Ovary (tissue), 7 donors: ENCODE measurements at regions not wholly inside any gene's neighbourhood (a gene's known extent, or its start where the extent isn't known, plus 50 kb on each side); places are given as distances from the start of the nearest gene placed in this dataset.

ENCODE experiments used
- DNase-seq, 5 donors: peaks; one replicate each; pipeline ENCODE4 v3.0.0-alpha.2; 2019 to 2020
- H3K27ac ChIP-seq, 2 donors: fragments of 200-600 bp; one replicate each; pipeline versions ENCODE4 v1.5.1 to v1.8.0; 2019 to 2022
- H3K27me3 ChIP-seq: fragments of 200-600 bp; one replicate; pipeline ENCODE4 v1.8.0; 2022
- H3K36me3 ChIP-seq: fragments of 200-600 bp; sonication (generic); one replicate; pipeline ENCODE4 v1.5.1; 2019
- H3K4me1 ChIP-seq: one replicate; pipeline ENCODE4 v1.8.1; 2013; ENCODE audit warnings: mild to moderate bottlenecking, moderate library complexity; ENCODE audit not compliant: insufficient read depth
- H3K4me3 ChIP-seq: fragments of 200-600 bp; sonication (generic); one replicate; pipeline ENCODE4 v1.5.1; 2017
- H3K9me3 ChIP-seq, 2 donors: fragments of 200-600 bp in 1 of 2; sonication (generic) in 1 of 2; one replicate each; pipeline versions ENCODE4 v1.5.1 to v1.8.1; 2013 to 2019; ENCODE audit warnings: mild to moderate bottlenecking in 1 of 2, moderate library complexity in 1 of 2
- CTCF ChIP-seq, 3 donors: fragments of 450-650 bp in 2 of 3; fragments of 200-600 bp in 1 of 3; IDR thresholded peaks; one replicate each; pipeline versions ENCODE4 v1.5.1 to v1.8.0; 2016 to 2022; ENCODE audit warnings: antibody characterized with exemption in 3 of 3, mild to moderate bottlenecking in 1 of 3
- EP300 ChIP-seq: sonication (generic); formaldehyde crosslinking; IDR thresholded peaks from one replicate; pipeline ENCODE4 v1.6.1; 2017; ENCODE audit warnings: antibody characterized with exemption
- POLR2A ChIP-seq: fragments of 450-650 bp; IDR thresholded peaks from one replicate; pipeline ENCODE4 v1.6.1; 2017; ENCODE audit warnings: antibody characterized with exemption, mild to moderate bottlenecking, moderate library complexity
- WGBS, 3 donors: extraction: QIAGEN DNeasy Blood & Tissue Kit in 1 of 3; methylation state at CpG; one replicate each; pipeline versions ENCODE4 v1.1.5 to v1.1.7; 2013 to 2017; 5-methylcytosine and 5-hydroxymethylcytosine counted together
- intact Hi-C, 4 donors: fragments of 100-400 bp; cut with DNase I; formaldehyde crosslinking; loops; one replicate each; pipeline versions ENCODE4 v1.11.0 to v1.15.1; 2022 to 2023
- donor health status: DM: no; HTN: no; CAD: no; lungs with moderate emphysema.
- donor health status: DM: no; HTN: no; CAD: no.
- donor health status: Bipolar disorder and iron deficiency.
- donor health status: DM: no; HTN: no; CAD: no.
- donor health status: DM: yes; HTN: yes; CAD: no.

GRCh38 chr7:32257621-32258020 is 187.4 kb upstream of the PDE1C start:
- intact Hi-C loops: no loop called here
- DNase-seq: no peak

DNA sequence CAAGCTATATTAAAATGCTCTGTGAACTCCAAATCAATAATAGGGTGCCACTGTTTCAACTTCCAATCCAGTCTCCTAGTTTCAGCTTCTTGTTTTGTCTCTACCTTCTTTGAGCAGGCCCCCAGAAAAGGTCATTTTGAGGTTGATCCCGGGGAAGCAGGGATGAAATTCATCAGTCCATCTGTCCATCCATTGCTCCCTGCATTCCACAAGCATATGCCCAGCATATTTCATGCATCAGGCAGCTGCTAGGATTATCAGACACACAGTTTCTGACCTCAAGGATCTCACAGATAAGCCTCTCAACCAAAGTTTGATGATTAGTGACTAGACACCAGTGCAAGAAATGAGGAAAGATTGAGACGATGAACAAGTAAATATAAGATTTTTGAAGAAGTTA is 186.6 kb upstream of the PDE1C start:
- H3K4me1 ChIP-seq: no peaks in the 10 kb centered on the region
- WGBS, 3 donors: 28 to 38% (median 29%) methylated on average over 2 of the region's 2 CpGs
- no peak for DNase-seq
- H3K27me3 ChIP-seq: no peaks in the 10 kb centered on the region
- TF ChIP-seq CTCF (IDR thresholded peaks at IDR 0.05) (no peak), POLR2A (no peak), EP300 (no peak)
- H3K9me3 ChIP-seq: no peaks in the 10 kb centered on the region
- intact Hi-C loops: no loop called here
- H3K36me3 ChIP-seq: no peaks in the 10 kb centered on the region
- no peak overlapping the region for H3K27ac ChIP-seq
- no peak overlapping the region for H3K4me3 ChIP-seq

More at GRCh38 chr7:32257621-32258020, 187.4 kb upstream of the PDE1C start:
- no peaks in the 10 kb centered on the region for H3K36me3 ChIP-seq
- WGBS, 3 donors: 72 to 83% (median 76%) methylated on average over 1 of the region's 1 CpG
- TF ChIP-seq EP300 (no peak), CTCF (IDR thresholded peaks at IDR 0.05) (no peak), POLR2A (no peak)
- no peak overlapping the region for H3K27ac ChIP-seq
- H3K4me3 ChIP-seq: no peak overlapping the region
- H3K27me3 ChIP-seq: no peaks in the 10 kb centered on the region
- no peaks in the 10 kb centered on the region for H3K4me1 ChIP-seq
- H3K9me3 ChIP-seq: no peaks in the 10 kb centered on the region

- Histone ChIP-seq H3K4me3 (no peak overlapping the region), H3K9me3 (no peaks in the 10 kb centered on the region), H3K27me3 (no peaks in the 10 kb centered on the region), H3K27ac (no peak overlapping the region), H3K4me1 (no peaks in the 10 kb centered on the region), H3K36me3 (no peaks in the 10 kb centered on the region)
- TF ChIP-seq CTCF (IDR thresholded peaks at IDR 0.05) (no peak), POLR2A (no peak), EP300 (no peak)
- intact Hi-C loops: no loop called here
- DNase-seq: no peak
- WGBS, 3 donors: 64 to 88% (median 87%) methylated on average over 2 of the region's 2 CpGs
Measured at GRCh38 chr7:32256376-32256775, 186.2 kb upstream of the PDE1C start.

DNA sequence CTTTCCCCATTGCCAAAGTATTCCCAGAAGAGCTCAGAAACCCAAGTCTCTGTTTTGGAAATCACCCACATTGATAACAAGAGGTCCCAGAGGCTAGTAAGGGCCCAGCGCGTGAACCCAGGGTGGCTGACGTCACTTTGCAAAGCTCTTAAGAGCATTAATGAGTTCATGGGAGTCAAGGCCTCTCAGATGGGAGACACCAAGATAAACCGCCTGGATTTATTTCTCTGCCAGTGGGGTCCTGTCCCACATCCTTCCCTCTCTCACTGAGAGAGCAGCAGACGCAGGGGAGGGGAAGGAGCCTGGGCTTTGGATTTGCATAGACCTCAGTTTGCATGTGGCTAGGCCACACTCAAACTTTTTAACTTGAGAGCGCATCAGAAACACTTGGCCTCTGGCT is 184.8 kb upstream of the PDE1C start:
- Histone ChIP-seq H3K4me3 (no peak overlapping the region), H3K9me3 (no peaks in the 10 kb centered on the region), H3K27me3 (no peaks in the 10 kb centered on the region), H3K27ac (no peak overlapping the region), H3K4me1 (no peaks in the 10 kb centered on the region), H3K36me3 (no peaks in the 10 kb centered on the region)
- intact Hi-C loops: no loop called here
- WGBS, 3 donors: 19 to 33% (median 26%) methylated on average over 6 of the region's 6 CpGs
- no peak for DNase-seq
- TF ChIP-seq POLR2A (no peak), EP300 (no peak), CTCF (IDR thresholded peaks at IDR 0.05) (no peak)

DNA sequence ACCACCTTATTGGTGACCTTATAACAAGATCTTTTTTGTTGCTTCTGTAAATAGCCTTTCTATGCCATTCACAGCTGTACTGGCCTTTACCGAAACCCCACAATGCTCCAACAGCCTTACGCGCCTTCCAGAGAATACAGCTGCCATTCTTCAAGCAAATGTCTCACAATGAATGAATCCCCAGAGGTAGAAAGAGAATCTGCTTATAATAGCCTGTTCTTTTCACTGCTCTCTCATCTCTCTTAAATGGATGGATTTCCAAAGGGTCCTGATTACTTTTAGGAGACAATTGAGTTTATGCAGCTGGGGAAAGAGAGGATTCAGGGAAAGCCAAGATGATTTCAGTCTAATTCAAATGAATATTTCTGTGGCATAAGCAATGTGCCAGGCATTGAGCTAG is 183.1 kb upstream of the PDE1C start:
- Histone ChIP-seq H3K27me3 (no peaks in the 10 kb centered on the region), H3K27ac (no peak overlapping the region), H3K36me3 (no peaks in the 10 kb centered on the region), H3K9me3 (no peaks in the 10 kb centered on the region), H3K4me3 (no peak overlapping the region), H3K4me1 (no peaks in the 10 kb centered on the region)
- WGBS, 3 donors: 63 to 70% (median 67%) methylated on average over 3 of the region's 3 CpGs
- DNase-seq: no peak
- intact Hi-C loops: no loop called here
- TF ChIP-seq POLR2A: no peak
- TF ChIP-seq EP300: no peak
- no peak for TF ChIP-seq CTCF (IDR thresholded peaks at IDR 0.05)
